C4-2B (cell line): ENCODE measurements at regions not wholly inside any gene's neighbourhood (a gene's known extent, or its start where the extent isn't known, plus 50 kb on each side); places are given as distances from the start of the nearest gene placed in this dataset.

Experiments used
- CTCF ChIP-seq: fragments of 450-650 bp; conservative IDR thresholded peaks from 2 replicates; pipeline ENCODE4 v1.5.1; 2017; ENCODE audit warnings: mild to moderate bottlenecking
- ZFX ChIP-seq: fragments of 450-650 bp; IDR thresholded peaks from 2 replicates; pipeline ENCODE4 v1.6.1; 2017

- no peak for TF ChIP-seq CTCF
- no peak for TF ChIP-seq ZFX
Measured at GRCh38 chr22:48685767-48686166, 1141.9 kb downstream of the BRD1 start.
